HG03108 (cell line): ENCODE measurements at regions not wholly inside any gene's neighbourhood (a gene's known extent, or its start where the extent isn't known, plus 50 kb on each side); places are given as distances from the start of the nearest gene placed in this dataset.
"Not testable (repeated sequence)": the region's sequence is repeated elsewhere in the genome, so short reads cannot be mapped to it uniquely, and the experiment has no call there.

ENCODE experiments used
- ATAC-seq: cut with Tn5 transposase; IDR thresholded peaks from one replicate; pipeline ENCODE4 v1.9.1; 2021; ENCODE audit warnings: moderate library complexity; ENCODE audit not compliant: unreplicated experiment

DNA sequence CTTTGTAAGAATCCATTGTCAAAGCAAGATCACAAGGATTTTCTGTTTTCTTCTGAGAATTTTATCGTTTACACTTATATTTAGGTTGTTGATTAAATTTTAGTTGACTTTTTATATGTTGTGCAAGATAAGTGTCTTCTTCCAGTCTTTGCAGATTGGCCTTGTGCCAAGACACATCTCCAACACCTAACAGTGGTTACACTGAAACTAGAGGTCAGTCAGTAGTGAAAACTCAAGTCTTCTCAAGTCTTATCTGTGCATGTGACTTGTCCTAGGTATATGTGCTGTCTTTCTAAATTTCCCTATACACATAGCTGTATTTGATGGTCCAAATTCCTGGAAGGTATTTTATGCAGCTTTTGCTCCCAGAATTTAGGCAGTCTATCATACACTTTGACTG is 1183.2 kb upstream of the B3GALT2 start:
- no peak for ATAC-seq

DNA sequence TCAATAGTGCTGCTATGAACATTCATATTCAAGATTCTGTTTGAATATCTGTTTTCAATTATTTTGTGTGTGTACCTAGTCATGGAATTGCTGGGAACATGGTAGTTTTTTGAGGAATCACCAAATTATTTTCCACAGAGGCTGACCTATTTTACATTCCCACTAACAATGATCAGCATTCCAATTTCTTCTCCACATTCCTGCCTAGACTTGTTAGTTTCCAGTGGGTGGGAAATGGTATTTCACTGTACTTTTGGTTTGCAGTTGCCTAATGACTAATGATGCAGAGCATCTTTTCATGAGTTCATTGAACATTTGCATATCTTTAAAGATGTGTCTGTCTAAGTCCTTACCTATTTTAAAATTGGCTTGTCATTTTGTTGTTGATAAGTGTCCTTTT is 1182.6 kb upstream of the B3GALT2 start:
- ATAC-seq = no peak

DNA sequence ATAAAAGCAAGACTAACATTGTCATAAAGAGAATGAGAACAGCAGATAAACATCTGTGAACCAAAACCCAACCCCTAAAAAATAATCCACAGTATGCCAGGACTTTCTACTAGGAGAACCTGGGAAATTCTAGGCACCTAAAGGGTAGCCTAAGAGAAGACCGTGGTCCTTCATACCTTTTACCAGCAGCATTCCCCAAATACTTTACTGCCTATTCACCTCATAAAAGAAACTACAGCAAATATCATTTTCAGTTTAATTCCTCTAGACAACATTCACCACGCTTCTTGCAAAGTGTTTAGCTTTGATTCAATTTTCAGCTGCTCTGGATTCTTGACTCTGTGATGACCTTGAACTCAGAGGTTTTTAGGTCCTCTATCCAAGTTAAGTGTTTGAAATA is 1180.7 kb upstream of the B3GALT2 start:
- ATAC-seq = no peak

DNA sequence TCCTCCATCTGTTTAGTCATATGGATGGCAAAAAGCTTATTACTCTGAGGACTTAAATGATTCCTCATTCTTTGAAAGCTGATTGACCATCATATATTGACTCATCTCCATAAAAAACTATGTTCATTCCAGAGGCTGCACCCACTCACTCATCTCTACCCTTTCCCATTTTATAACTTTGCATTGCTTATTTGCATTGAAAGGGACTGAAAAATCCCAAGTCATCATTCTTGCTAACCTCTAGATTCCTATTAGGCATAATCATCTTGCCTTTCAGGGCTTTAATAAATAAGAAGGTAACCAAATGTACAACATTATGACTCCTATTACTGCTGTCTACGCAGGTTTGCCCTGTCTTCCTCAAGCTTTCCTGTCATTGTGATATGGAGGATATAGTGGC is 1180.3 kb upstream of the B3GALT2 start:
- no peak for ATAC-seq

DNA sequence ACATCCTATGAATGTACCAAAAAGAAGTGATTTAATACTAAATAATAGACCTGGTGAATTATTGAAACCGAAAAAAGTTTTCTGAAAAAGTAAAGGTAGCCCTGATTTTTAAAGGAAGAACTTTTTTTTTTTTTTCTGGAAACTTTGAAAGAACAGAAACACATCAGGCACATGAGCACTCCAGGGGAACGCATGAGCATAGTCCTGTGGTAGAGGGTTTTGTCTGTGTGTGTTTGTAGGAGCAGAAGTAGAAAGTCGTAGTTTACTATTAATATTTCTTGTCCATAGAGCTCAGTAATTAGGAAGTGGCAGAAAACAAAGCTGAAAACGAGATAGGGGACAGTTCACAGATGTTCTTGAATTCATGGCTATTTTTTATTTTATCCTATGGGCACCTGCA is 1175.9 kb upstream of the B3GALT2 start:
- ATAC-seq = no peak

DNA sequence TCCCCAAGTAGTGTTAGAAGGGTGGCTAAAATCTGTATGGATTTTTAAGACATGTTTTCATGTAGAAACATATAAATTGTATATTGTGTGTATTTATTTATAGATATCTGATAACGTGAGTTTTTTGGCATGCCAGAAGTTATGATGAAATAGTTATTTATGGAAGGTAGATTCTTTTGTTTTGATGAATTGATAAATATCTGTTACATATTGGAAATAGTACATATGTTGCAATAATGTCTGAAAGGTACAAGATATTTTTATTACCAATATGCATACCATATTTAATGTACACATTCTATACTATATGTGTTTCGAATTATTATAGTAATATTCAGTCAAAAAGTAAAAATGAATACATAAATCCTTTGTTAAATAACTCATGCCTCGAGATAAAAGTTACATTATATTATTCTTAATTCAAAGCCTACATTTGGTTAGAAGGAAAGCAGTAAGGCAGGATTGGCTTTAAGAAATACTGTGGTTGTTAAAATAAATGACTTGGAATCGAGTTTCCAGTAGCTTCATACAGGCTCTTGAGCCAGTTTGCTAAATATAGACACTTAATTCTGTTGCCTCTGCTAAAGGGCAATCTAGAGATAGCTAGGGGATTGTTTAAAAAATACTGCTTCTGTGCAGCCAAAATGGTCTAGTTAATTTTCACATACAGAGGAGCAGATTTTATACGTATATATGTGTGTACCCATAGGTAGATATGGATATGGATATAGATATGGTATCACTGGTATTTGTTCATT is 1175.1 kb upstream of the B3GALT2 start:
- no peak for ATAC-seq

DNA sequence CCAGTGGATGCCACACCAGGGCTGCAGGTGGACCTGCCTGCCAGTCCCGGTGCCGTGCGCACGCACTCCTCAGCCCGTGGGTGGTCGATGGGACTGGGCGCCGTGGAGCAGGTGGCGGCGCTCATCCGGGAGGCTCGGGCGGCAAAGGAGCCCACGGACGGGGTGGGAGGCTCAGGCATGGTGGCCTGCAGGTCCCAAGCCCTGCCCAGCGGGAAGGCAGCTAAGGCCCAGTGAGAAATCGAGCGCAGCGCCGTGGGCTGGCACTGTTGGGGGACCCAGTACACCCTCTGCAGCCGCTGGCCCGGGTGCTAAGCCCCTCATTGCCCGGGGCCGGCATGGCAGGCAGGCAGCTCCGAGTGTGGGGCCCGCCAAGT is 1171.8 kb upstream of the B3GALT2 start:
- ATAC-seq = no peak

DNA sequence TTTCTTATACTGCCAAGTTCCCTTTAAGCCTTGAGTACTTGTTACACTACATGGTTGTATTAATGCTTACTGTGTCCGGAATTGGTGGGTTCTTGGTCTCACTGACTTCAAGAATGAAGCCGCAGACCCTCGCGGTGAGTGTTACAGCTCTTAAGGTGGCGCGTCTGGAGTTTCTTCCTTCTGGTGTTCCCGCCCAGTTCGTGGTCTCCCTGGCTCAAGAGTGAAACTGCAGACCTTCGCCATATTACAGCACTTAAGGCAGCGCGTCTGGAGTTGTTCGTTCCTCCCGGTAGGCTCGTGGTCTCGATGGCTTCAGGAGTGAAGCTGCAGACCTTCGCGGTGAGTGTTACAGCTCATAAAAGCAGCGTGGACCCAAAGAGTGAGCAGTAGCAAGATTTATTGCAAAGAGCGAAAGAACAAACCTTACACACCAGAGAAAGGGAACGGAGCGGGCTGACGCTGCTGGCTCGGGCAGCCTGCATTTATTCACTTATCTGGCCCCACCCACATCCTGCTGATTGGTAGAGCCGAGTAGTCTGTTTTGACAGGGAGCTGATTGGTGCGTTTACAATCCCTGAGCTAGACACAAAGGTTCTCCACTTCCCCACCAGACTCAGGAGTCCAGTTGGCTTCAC is 1171.3 kb upstream of the B3GALT2 start:
- not testable (repeated sequence) for ATAC-seq

DNA sequence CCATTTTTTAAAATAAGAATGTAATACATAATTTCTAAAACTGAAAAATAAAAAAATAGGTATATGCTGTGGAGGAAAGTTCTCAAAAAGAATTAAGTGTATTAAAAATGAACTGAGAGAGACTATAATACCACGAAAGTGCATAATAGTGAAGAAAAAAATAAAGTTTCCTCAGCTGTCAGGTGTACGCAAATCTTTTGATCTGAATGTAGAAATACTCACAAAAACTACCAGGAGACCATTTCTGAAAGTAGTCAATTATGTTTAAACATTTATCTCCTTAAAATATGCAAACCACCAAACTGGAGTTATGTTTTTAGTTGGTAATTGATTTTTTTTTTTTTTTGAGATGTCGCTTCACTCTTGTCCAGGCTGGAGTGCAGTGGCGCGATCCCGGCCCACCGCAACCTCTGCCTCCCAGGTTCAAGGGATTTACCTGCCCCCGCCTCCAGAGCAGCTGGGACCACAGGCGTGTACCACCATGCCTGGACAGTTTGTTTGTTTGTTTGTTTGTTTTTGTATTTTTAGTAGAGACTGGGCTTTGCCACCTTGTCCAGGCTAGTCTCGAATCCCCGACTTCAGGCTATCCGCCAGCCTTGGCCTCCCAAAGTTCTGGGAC is 1169.2 kb upstream of the B3GALT2 start:
- no peak for ATAC-seq

DNA sequence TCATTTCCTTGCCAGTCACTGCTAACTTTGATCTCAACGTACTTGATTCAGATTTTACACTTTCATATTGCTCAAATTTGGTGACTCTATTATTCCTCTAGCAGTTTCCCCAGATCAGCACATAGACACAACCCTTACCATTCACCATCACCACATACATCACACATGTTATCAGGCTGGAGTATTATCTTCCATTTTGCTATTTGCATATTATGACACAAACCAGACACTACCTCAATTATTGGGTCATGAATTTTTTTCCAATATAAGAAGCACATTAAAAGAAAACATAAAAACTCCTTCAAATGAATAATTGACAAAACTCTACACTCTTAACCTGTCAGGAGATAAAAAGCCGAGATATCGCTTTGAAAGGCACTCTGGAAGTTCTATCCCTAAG is 1166.7 kb upstream of the B3GALT2 start:
- ATAC-seq = no peak

DNA sequence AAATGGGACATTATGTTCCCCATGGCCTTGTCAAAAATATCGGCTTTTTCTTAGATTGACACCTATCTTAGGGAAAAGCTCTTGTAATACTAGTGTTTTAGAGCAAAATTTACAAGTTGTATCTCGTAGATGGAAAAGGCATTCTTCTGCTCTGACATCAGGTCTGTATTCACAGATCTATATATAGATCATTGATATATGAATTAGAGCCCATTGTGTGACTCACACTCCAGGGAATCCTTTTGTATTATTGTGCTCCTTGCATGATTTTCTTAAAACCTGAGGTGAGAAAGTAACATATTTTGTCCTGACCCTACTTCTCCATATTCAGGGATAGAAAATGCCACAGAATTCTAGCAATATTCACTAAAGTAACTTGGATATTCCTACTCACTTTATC is 1160.8 kb upstream of the B3GALT2 start:
- no peak for ATAC-seq

DNA sequence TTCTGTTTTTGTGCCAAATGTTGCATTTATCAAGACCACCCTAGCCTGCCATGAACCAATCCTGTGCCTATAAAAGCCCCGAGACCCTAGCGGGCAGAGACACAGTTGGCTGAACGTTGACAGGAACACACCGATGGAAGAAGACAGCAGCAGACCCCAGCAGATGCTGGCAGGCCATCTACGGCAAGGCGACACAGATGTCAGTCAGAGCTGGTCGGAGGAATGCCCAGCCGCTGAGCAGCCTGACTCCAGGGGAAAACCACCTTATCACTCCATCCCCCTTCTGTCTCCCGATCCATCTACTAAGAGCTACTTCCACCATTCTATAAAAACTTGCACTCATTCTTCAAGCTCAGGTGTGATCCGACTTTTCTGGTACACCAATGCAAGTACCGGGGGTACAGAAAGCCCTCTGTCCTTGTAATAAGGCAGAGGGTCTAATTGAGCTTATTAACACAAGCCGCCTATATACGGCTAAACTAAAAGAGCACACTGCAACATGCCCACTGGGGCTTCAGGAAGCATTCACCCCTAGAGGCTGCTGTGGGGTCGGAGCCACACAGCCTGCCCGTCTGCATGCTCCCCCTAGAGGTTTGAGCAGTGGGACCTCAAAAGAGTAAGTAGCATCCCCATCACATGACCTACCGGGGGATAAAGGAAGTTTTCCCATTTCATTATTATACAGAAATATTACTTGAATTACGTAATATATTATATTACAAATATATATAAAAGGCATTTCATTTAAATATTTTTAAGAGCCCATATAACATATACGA is 1156.3 kb upstream of the B3GALT2 start:
- ATAC-seq = no peak

DNA sequence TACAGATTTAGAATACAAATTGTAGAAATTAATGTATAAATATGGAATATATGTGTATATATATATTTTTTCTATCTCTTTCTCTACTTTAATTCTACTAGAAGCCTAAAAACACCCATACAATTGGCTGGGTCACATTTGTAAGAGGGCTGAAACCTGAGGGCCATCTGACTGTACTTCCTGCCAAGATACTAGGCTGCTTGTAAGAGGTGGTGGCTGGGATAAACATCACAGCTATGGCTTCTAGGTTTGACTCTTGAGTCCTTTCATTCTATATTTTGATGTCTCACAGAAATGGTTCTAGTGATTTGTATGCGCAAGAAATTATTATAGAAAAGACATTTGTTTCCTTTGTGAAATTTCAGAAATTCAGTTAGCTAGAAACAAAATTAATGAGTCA is 1155.2 kb upstream of the B3GALT2 start:
- ATAC-seq = no peak

DNA sequence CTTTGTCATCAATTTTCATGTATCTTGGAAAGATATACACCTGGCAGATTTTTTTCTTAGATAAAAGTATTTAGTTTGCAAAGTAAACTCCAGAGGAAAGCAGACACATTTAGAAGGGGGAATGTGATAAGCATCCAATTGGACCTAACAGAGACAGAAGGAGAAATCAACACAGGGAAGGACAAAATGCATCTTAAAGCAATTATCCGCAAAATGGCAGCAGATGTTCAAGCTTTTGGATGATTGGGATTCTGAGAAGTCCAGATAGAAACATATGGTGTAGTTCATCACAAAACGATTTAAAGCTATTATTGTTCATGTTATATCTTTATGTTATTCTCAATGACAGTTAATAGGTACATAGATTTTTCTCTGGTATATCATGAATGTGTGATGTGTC is 1153.1 kb upstream of the B3GALT2 start:
- ATAC-seq = no peak

DNA sequence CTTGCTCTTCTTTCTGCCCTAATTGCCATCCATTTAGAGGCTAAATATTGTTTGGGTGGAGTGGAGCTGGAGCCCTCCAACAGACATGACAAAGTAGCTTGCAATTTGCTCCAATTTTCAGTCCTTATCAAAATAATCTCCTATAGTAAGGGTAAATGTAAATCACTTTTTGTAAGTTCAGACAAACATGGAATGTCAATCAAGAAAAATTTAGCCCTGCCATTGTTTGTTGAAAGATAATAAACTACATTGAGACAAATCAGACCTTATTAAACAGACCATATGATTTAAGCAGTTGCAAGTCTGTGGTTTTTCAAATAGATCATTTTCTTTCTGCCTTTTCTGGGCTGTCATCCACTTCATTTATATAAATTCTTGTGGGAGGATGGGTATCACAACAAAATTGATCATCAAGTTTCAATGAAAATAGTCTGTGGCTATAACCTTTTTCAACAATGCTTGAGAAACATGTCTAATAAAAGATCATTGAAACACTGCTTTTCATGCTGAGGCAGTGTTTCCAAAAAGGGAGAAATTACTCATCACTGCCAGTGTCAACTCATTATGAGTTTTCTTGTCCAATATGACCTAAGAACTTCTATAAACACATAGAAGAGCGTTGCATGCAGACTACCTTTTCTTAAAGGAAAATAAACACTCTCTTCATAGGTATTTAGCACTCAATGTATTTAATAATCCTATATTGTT is 1152.0 kb upstream of the B3GALT2 start:
- no peak for ATAC-seq

DNA sequence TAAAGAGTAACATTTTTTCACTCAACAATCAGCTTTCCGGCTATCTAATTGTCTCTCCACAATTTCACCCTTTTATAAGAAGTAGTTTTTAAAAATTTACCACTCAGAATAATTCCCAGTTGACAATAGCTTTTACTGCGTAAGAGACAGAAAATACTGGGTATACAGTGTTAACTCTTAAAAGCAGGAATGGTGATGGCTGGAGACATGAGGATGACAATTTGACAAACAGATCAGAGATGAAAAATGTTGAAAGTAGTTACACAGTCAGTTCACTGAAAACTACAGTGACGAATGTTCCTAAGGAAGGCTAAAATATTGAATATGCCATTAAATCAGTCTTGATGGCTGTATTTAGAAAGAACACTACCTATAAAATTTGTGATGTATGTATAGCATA is 1146.8 kb upstream of the B3GALT2 start:
- no peak for ATAC-seq

DNA sequence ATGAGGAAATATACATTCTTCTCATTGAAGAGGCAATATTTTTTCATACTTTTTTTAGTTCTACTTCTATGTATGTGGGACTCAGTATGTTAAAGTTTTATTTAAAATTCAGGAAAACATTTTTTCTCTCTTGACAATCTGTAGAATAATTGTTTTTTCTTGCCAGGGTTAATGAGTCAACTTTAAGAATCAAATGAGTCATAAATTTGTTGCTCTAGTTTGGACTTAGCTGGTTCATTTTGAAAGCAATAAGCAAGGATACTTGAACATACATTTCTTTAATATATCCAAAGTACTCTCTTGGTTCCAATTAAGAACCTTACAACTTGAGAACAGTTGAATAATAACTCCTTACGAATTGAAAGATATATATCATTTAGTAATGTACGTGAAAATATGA is 1145.3 kb upstream of the B3GALT2 start:
- ATAC-seq = no peak

DNA sequence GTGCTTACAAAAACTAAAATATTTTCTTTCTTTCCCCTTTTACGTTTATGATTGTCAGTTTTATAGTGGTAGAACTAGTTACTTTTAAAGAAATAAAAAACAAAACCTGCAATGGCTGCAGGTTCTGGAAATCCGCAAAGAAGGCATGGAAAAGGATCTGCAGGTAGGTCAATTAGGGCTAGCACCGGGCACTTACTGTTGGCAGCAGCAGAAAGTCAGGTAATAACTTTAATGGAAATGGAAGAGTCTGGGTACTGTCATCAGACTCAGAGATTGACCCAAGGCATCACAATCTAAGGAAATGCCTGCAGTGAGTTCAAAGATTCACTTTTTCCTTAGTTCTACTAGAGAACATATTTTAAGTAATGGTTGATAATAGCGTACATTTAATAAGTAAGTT is 1136.3 kb upstream of the B3GALT2 start:
- ATAC-seq = no peak

DNA sequence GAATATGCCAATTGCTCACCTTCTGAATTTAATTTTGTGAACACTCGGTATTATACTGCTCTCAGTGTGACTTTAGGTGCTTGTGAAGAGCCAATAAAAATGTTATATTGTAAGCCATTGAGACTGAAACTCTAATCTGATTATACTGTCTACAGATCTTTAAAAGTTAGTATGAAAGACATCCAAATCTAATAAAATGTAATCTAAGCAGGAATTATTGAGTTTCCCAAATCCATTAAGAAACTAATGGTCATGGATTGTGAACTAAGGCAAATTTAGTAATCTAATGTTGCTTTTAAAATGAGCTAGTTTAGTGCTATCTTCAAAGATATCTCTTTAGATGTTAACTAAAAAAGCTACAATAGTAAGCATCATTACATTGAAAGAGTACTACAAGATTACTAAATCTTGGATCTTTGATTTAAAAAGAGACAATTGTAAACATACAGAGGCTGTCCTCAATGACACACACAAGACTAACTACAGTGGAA is 1132.4 kb upstream of the B3GALT2 start:
- ATAC-seq = no peak

DNA sequence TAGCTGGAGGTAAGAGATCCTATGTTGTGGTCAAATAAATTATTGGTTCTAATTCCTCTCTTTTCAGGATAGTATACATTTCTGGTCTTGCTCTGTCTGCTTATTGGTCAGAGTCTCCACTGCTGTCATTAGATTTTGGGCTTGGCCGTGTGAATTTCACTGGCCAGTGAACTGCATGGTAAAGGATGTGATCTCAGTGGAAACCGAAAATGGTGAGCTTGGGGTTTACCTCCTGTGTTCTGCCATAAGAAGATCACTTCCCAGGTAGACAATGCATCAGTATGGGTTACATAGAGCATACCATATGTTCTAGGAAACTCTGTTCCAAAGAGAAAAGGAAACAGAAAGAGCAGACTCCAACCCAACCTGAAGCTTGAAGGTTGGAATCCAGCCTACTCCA is 1123.3 kb upstream of the B3GALT2 start:
- ATAC-seq = no peak

DNA sequence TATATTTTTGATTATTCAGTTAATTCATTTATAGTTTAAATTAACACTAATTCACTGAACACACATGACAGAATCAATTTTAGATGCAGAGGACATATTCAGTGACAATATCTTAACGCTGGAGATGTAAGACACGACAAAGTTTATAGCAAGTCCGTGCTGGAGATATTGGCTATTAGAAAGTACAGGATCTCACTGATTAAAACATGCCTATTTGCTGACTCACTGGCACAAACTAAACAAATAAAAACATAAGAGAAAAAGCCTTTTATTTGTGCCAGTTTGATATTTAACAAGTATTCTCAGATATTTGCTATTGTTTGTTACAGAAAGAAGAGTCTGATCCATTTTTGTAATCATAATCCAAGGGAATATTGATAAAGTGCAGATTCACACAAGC is 1122.9 kb upstream of the B3GALT2 start:
- no peak for ATAC-seq
